Caco-2 (cell line): ENCODE measurements at regions not wholly inside any gene's neighbourhood (a gene's known extent, or its start where the extent isn't known, plus 50 kb on each side); places are given as distances from the start of the nearest gene placed in this dataset.

Experiments
- BruUV-seq: library from RNA; stranded (reverse); fragments of 400-500 nt; replicated peaks from 2 replicates; lab custom pipeline; 2021; lab: Mats Ljungman, UMichigan
- CTCF ChIA-PET: fragments of 300-600 bp; sonication (Branson Sonifier 250); formaldehyde crosslinking; loops from one replicate; lab custom pipeline; 2022; ENCODE audit warnings: antibody characterized with exemption; lab: Charles Lee
- POLR2A ChIA-PET: fragments of 300-600 bp; sonication (Branson Sonifier 250); formaldehyde crosslinking; loops from one replicate; lab custom pipeline; 2022; ENCODE audit warnings: antibody characterized with exemption; lab: Charles Lee
- DNase-seq, 2 experiments: peaks; one replicate each; pipeline versions ENCODE4 v3.0.0 to v3.0.0-alpha.2; 2020 to 2022
- H3K27me3 ChIP-seq: replicated peaks from 2 replicates; pipeline ENCODE4 v1.6.0; 2011; ENCODE audit warnings: low read length; ENCODE audit not compliant: control insufficient read depth, insufficient read depth
- H3K36me3 ChIP-seq: 2 replicates; pipeline ENCODE4 v1.5.1; 2011; ENCODE audit warnings: low read length; ENCODE audit not compliant: control insufficient read depth, insufficient read depth
- H3K4me1 ChIP-seq: fragments of 250-450 bp; sonication (Bioruptor Pico); 2 replicates; pipeline ENCODE4 v1.5.1; 2020; ENCODE audit warnings: mild to moderate bottlenecking
- H3K4me3 ChIP-seq: 2 replicates; pipeline ENCODE4 v1.5.1; 2011; ENCODE audit warnings: low read depth, mild to moderate bottlenecking, control low read depth, low read length
- H3K9me3 ChIP-seq: fragments of 250-450 bp; sonication (Bioruptor Pico); 2 replicates; pipeline ENCODE4 v1.5.1; 2020; ENCODE audit warnings: mild to moderate bottlenecking, moderate library complexity
- H3K27ac Mint-ChIP-seq: one replicate; pipeline ENCODE4 v1.8.0; 2022; ENCODE audit warnings: mixed read lengths; ENCODE audit not compliant: unreplicated experiment
- H3K27me3 Mint-ChIP-seq: one replicate; pipeline ENCODE4 v1.8.0; 2022; ENCODE audit warnings: mixed read lengths; ENCODE audit not compliant: insufficient read depth, unreplicated experiment
- H3K36me3 Mint-ChIP-seq: one replicate; pipeline ENCODE4 v1.8.0; 2022; ENCODE audit warnings: mild to moderate bottlenecking, mixed read lengths; ENCODE audit not compliant: insufficient read depth, unreplicated experiment
- H3K4me1 Mint-ChIP-seq: one replicate; pipeline ENCODE4 v1.8.0; 2022; ENCODE audit warnings: low read depth, mixed read lengths; ENCODE audit not compliant: unreplicated experiment
- H3K4me3 Mint-ChIP-seq: one replicate; pipeline ENCODE4 v1.8.0; 2022; ENCODE audit warnings: mild to moderate bottlenecking, moderate library complexity, mixed read lengths; ENCODE audit not compliant: unreplicated experiment
- H3K9me3 Mint-ChIP-seq: one replicate; pipeline ENCODE4 v1.8.0; 2022; ENCODE audit warnings: mixed read lengths; ENCODE audit not compliant: unreplicated experiment
- CTCF ChIP-seq, 2 experiments: fragments of 200-600 bp in 1 of 2; IDR thresholded peaks; 1 replicate in 1 of 2; 2 replicates in 1 of 2; pipeline versions ENCODE4 v1.5.1 to v1.8.0; 2011 to 2022; ENCODE audit warnings: antibody characterized with exemption in 1 of 2, control low read depth in 1 of 2, inconsistent platforms in 1 of 2, low read depth in 1 of 2, low read length in 1 of 2, mild to moderate bottlenecking in 1 of 2, moderate library complexity in 1 of 2; ENCODE audit not compliant: insufficient read depth in 1 of 2, severe bottlenecking in 1 of 2, unreplicated experiment in 1 of 2
- intact Hi-C: fragments of 100-400 bp; cut with micrococcal nuclease; formaldehyde crosslinking; loops from one replicate; pipeline ENCODE4 v1.10.0; 2022; ENCODE audit not compliant: unreplicated experiment

- CTCF ChIA-PET, result no interaction called here
- intact Hi-C loops, result no loop called here
- Histone ChIP-seq H3K36me3 (no peaks in the 10 kb centered on the region), H3K27me3 (no peaks in the 10 kb centered on the region), H3K9me3 (no peaks in the 10 kb centered on the region), H3K4me3 (no peak overlapping the region), H3K4me1 (no peaks in the 10 kb centered on the region)
- Mint-ChIP-seq H3K27me3 (no peaks in the 10 kb centered on the region), H3K27ac (no peak overlapping the region), H3K9me3 (no peaks in the 10 kb centered on the region), H3K4me3 (no peak overlapping the region), H3K4me1 (no peaks in the 10 kb centered on the region), H3K36me3 (no peaks in the 10 kb centered on the region)
- BruUV-seq, result no TSS peak
- DNase-seq, result no peak
- POLR2A ChIA-PET, result no interaction called here
- no peak for TF ChIP-seq CTCF (IDR thresholded peaks at IDR 0.05; ENCODE audit: insufficient read depth in 1 of 2, low read depth in 1 of 2, low read length in 1 of 2, severe bottlenecking in 1 of 2, unreplicated experiment in 1 of 2)
These were observed 980.1 kb upstream of the TYRP1 start for GRCh38 chr9:11713077-11713476.

GRCh38 chr9:11722957-11723356, 970.2 kb upstream of the TYRP1 start:
- CTCF ChIA-PET, result no interaction called here
- no peaks in the 10 kb centered on the region for H3K4me1 ChIP-seq
- Mint-ChIP-seq H3K27ac (no peak overlapping the region), H3K36me3 (no peaks in the 10 kb centered on the region), H3K4me3 (no peak overlapping the region), H3K27me3 (no peaks in the 10 kb centered on the region), H3K9me3 (no peaks in the 10 kb centered on the region), H3K4me1 (no peaks in the 10 kb centered on the region)
- no peak for DNase-seq
- H3K9me3 ChIP-seq, result no peaks in the 10 kb centered on the region
- intact Hi-C loops, result no loop called here
- no peak for TF ChIP-seq CTCF (IDR thresholded peaks at IDR 0.05; ENCODE audit: insufficient read depth in 1 of 2, low read depth in 1 of 2, low read length in 1 of 2, severe bottlenecking in 1 of 2, unreplicated experiment in 1 of 2)
- POLR2A ChIA-PET, result no interaction called here
- no peak overlapping the region for H3K4me3 ChIP-seq
- no peaks in the 10 kb centered on the region for H3K36me3 ChIP-seq
- BruUV-seq, result no TSS peak
- H3K27me3 ChIP-seq, result no peaks in the 10 kb centered on the region

GRCh38 chr9:11726659-11727058, 966.5 kb upstream of the TYRP1 start:
- ChIA-PET CTCF (no interaction called here), POLR2A (no interaction called here)
- Mint-ChIP-seq H3K27me3 (no peaks in the 10 kb centered on the region), H3K4me1 (no peaks in the 10 kb centered on the region), H3K27ac (no peak overlapping the region), H3K4me3 (no peak overlapping the region), H3K9me3 (no peaks in the 10 kb centered on the region), H3K36me3 (no peaks in the 10 kb centered on the region)
- Histone ChIP-seq H3K36me3 (no peaks in the 10 kb centered on the region), H3K4me3 (no peak overlapping the region), H3K27me3 (no peaks in the 10 kb centered on the region), H3K9me3 (no peaks in the 10 kb centered on the region), H3K4me1 (no peaks in the 10 kb centered on the region)
- intact Hi-C loops, result no loop called here
- TF ChIP-seq CTCF (IDR thresholded peaks at IDR 0.05; ENCODE audit: insufficient read depth in 1 of 2, low read depth in 1 of 2, low read length in 1 of 2, severe bottlenecking in 1 of 2, unreplicated experiment in 1 of 2), result no peak
- no peak for DNase-seq
- BruUV-seq, result no TSS peak
